Peyer's patch (tissue), 4 donors: ENCODE measurements at regions not wholly inside any gene's neighbourhood (a gene's known extent, or its start where the extent isn't known, plus 50 kb on each side); places are given as distances from the start of the nearest gene placed in this dataset.
"Not testable (repeated sequence)": the region's sequence is repeated elsewhere in the genome, so short reads cannot be mapped to it uniquely, and the experiment has no call there.

Experiments used
- DNase-seq, 3 donors: peaks; one replicate each; pipeline ENCODE4 v3.0.0-alpha.2; 2017 to 2019
- H3K27ac ChIP-seq, 4 donors: fragments of 200-600 bp; sonication (generic); one replicate each; pipeline ENCODE4 v1.5.1; 2016 to 2019
- H3K27me3 ChIP-seq, 2 donors: fragments of 200-600 bp; sonication (generic); one replicate each; pipeline ENCODE4 v1.5.1; 2019
- H3K36me3 ChIP-seq, 3 donors: fragments of 200-600 bp; sonication (generic); one replicate each; pipeline ENCODE4 v1.5.1; 2016 to 2019
- H3K4me1 ChIP-seq, 4 donors: fragments of 200-600 bp; sonication (generic); one replicate each; pipeline ENCODE4 v1.5.1; 2016 to 2019
- H3K4me3 ChIP-seq, 4 donors: fragments of 200-600 bp; sonication (generic); 1 replicate in 3 of 4; 2 replicates in 1 of 4; pipeline ENCODE4 v1.5.1; 2016 to 2019; ENCODE audit warnings: mild to moderate bottlenecking in 1 of 4
- H3K9me3 ChIP-seq, 4 donors: fragments of 200-600 bp; sonication (generic); one replicate each; pipeline ENCODE4 v1.5.1; 2016 to 2019; ENCODE audit warnings: mild to moderate bottlenecking in 1 of 4
- POLR2A ChIP-seq, 2 donors: fragments of 450-650 bp; IDR thresholded peaks; one replicate each; pipeline ENCODE4 v1.5.1; 2017; ENCODE audit warnings: antibody characterized with exemption in 2 of 2, mild to moderate bottlenecking in 2 of 2, moderate library complexity in 2 of 2
- TF ChIP-seq, protein P1 (sequence below), 6 experiments: fragments of 450-650 bp in 4 of 6; fragments of 200-600 bp in 2 of 6; sonication (generic) in 1 of 6; IDR thresholded peaks; one replicate each; pipeline ENCODE4 v1.5.1; 2017 to 2019; ENCODE audit warnings: antibody characterized with exemption in 6 of 6, mild to moderate bottlenecking in 3 of 6, moderate library complexity in 1 of 6

DNA sequence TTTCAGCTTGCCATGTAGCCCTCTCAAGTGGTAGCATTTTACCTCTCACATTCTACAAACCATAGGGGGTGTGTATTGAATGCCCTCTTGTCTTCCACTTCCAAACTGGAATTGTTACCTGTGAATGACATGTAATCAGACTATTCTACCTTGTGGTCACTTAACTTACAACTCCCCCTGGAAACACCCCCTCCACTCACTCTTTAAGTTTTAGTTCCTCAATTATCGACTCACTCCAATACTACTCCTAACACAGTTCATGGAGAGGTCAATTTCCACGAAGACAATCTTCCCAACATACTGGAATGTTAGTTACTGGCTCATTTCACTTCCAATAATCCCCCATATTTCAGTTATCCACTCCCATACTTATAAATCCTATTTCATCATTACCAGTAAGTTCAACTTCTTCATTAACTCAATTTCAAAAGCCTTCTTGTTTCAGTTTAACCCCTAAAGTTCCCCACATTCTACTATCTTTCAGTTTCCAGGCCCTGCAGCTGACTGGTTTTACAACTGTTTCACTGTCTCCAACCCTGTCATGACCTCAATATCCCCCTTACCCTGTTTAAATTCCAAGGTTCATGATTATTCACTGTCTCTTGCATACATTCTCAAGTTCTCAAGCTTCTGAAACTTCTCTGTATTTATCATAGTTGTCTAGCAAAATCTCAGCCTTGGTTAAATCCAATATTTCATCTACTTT lies 92.5 kb downstream of the C11orf87 start:
- TF ChIP-seq POLR2A (IDR thresholded peaks at IDR 0.05): no peak
- TF ChIP-seq, protein P1, sequence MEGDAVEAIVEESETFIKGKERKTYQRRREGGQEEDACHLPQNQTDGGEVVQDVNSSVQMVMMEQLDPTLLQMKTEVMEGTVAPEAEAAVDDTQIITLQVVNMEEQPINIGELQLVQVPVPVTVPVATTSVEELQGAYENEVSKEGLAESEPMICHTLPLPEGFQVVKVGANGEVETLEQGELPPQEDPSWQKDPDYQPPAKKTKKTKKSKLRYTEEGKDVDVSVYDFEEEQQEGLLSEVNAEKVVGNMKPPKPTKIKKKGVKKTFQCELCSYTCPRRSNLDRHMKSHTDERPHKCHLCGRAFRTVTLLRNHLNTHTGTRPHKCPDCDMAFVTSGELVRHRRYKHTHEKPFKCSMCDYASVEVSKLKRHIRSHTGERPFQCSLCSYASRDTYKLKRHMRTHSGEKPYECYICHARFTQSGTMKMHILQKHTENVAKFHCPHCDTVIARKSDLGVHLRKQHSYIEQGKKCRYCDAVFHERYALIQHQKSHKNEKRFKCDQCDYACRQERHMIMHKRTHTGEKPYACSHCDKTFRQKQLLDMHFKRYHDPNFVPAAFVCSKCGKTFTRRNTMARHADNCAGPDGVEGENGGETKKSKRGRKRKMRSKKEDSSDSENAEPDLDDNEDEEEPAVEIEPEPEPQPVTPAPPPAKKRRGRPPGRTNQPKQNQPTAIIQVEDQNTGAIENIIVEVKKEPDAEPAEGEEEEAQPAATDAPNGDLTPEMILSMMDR (IDR thresholded peaks at IDR 0.05): no peak
- no peak for DNase-seq
- no peaks in the 10 kb centered on the region for H3K4me1 ChIP-seq
- H3K9me3 ChIP-seq: no peaks in the 10 kb centered on the region
- H3K4me3 ChIP-seq: no peak overlapping the region
- H3K36me3 ChIP-seq: no peaks in the 10 kb centered on the region
- H3K27ac ChIP-seq: no peak overlapping the region
- no peaks in the 10 kb centered on the region for H3K27me3 ChIP-seq

DNA sequence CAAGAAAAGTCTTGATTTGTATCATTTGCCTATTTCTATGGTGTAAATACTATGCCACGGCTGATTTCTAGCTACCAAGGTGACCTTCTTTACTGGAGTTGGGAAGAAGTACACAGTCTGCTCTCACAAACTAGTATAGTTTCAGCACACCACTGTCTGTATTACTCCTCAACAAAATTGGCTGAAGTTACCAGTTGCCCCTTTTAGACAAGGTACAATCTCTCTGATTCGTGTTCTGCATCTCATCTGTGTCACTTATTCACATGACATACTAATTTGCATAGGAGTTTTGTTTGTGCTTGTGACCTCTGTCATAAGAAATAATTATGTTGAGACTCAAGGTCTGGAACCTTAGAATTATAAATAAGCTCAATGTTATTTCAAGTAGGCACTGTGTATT lies 97.3 kb downstream of the C11orf87 start:
- Histone ChIP-seq H3K9me3 (peaks cover 0 to 7% (median 0%) of the 10 kb centered on the region in 4 donors), H3K4me1 (no peaks in the 10 kb centered on the region), H3K36me3 (no peaks in the 10 kb centered on the region), H3K4me3 (no peak overlapping the region), H3K27me3 (no peaks in the 10 kb centered on the region), H3K27ac (no peak overlapping the region)
- no peak for DNase-seq
- TF ChIP-seq, protein P1 (IDR thresholded peaks at IDR 0.05): no peak
- TF ChIP-seq POLR2A (IDR thresholded peaks at IDR 0.05): no peak

DNA sequence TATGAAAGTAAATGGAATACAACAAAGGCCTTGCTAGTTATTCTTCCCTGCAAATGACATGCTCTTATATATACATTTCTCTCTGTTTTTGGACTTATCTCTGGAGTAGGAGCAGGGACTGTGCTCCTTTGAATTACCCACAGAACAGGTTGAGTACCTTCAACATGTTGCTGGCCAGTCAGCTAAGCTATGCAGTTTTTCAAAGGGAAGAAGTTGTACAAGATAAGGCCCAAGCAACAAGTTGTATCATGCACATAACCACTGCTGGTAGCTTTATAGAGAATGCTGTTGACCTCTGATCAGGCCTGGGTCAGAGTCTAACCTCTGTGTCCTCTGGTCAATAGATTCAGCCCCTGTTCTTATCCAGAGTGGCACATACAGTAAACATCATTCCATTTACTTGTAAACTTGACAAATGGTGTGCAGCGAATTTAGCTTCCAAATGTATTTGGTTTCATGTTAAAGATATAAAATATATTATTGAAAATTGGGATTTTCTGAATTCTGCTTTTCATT lies 99.6 kb downstream of the C11orf87 start:
- Histone ChIP-seq H3K4me1 (no peaks in the 10 kb centered on the region), H3K27ac (no peak overlapping the region), H3K9me3 (peaks cover 0 to 7% (median 0%) of the 10 kb centered on the region in 4 donors), H3K4me3 (no peak overlapping the region), H3K27me3 (no peaks in the 10 kb centered on the region), H3K36me3 (no peaks in the 10 kb centered on the region)
- DNase-seq: no peak
- TF ChIP-seq POLR2A (IDR thresholded peaks at IDR 0.05): no peak

DNA sequence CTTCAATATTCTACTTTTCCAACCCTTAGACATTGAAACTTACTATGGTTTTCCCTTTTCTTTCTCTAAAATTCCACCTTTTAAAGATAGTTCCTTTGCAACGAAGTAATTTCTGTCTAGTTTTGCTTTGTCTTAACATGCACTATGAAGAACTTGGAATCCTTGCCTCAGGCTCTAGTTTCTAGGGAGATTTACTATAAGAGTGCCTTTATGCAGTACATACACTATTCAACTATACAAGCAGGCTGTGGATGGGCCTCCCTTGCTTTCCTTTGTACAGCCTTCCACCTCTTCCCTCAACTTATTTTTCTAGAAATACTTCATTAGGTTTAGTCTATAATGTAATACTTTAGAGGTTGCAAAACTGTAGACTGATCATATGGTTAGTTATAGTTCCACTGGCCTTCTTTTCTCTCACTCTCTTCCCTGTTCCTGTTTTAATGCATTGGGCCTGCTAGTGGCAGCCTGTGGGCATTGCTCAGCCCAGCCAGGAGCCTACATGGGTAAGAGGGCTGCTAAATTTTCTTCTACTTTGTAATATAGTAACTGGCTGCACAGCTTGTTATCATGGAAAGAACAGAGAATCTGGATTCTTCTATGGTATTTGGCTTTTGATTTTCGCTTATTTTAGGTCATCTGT lies 100.2 kb downstream of the C11orf87 start:
- Histone ChIP-seq H3K4me3 (no peak overlapping the region), H3K27ac (no peak overlapping the region), H3K9me3 (peaks cover 0 to 7% (median 0%) of the 10 kb centered on the region in 4 donors), H3K4me1 (no peaks in the 10 kb centered on the region), H3K36me3 (no peaks in the 10 kb centered on the region), H3K27me3 (no peaks in the 10 kb centered on the region)
- TF ChIP-seq, protein P1 (IDR thresholded peaks at IDR 0.05): no peak
- TF ChIP-seq POLR2A (IDR thresholded peaks at IDR 0.05): no peak
- no peak for DNase-seq

DNA sequence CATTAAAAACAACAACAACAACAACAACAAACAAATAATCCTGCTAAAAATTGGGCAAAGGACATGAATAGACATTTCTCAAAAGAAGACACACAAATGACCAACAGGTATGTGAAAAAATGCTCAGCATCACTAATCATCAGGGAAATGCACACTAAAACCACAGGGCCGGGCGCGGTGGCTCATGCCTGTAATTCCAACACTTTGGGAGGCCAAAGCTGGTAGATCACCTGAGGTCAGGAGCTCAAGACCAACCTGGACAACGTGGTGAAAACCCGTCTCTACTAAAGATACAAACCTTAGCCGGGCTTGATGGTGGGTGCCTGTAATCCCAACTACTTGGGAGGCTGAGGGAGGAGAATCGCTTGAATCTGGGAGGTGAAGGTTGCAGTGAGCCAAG lies 103.6 kb downstream of the C11orf87 start:
- not testable (repeated sequence) for H3K4me3 ChIP-seq, H3K27me3 ChIP-seq, H3K9me3 ChIP-seq, H3K27ac ChIP-seq, H3K36me3 ChIP-seq, DNase-seq, H3K4me1 ChIP-seq

DNA sequence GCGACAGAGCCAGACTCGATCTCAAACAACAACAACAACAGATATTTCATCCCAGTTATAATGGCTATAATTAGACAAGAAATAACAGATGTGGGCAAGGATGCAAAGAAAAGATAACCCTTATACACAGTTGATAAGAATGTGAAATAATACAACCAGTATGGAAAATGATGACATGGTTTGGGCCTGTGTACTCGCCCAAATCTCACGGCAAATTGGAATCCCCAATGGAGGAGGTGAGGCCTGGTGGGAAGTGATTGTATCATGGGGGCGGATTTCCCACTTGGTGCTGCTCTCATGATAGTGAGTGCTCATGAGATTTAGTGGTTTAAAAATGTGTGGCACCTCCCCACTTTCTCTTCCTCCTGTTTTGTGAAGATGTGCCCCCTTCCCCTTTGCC lies 104.1 kb downstream of the C11orf87 start:
- no peak for DNase-seq
- Histone ChIP-seq H3K36me3 (no peaks in the 10 kb centered on the region), H3K4me3 (no peak overlapping the region), H3K27ac (no peak overlapping the region), H3K27me3 (no peaks in the 10 kb centered on the region), H3K4me1 (no peaks in the 10 kb centered on the region), H3K9me3 (no peaks in the 10 kb centered on the region)
- no peak for TF ChIP-seq POLR2A (IDR thresholded peaks at IDR 0.05)
- TF ChIP-seq, protein P1 (IDR thresholded peaks at IDR 0.05): no peak
